T-helper 1 cell treated with Interleukin-12 subunit alpha and Interleukin-12 subunit beta and Interleukin-4 antibody, amounts not matched to agents 30 ng/mL and 1 ng/mL, for 36 hours (primary cell): ENCODE measurements at regions not wholly inside any gene's neighbourhood (a gene's known extent, or its start where the extent isn't known, plus 50 kb on each side); places are given as distances from the start of the nearest gene placed in this dataset.
"Not testable (repeated sequence)": the region's sequence is repeated elsewhere in the genome, so short reads cannot be mapped to it uniquely, and the experiment has no call there.

ENCODE experiments used
- intact Hi-C: fragments of 100-400 bp; cut with micrococcal nuclease; formaldehyde crosslinking; loops from one replicate; pipeline ENCODE4 v1.15.1; 2024

- intact Hi-C loops: no loop called here
These were observed 241.5 kb upstream of the NRIP1 start for GRCh38 chr21:15306271-15306670.

- intact Hi-C loops: no loop called here
These were observed 243.5 kb upstream of the NRIP1 start for GRCh38 chr21:15308333-15308732.

- intact Hi-C loops: no loop called here
These were observed 244.3 kb upstream of the NRIP1 start for GRCh38 chr21:15309022-15309590.

GRCh38 chr21:15309721-15310120 is 244.9 kb upstream of the NRIP1 start:
- intact Hi-C loops: no loop called here

GRCh38 chr21:15311510-15311909 is 246.7 kb upstream of the NRIP1 start:
- intact Hi-C loops: no loop called here

- intact Hi-C loops: not testable (repeated sequence)
These were observed 252.2 kb upstream of the NRIP1 start for GRCh38 chr21:15317034-15317433.

GRCh38 chr21:15319727-15320126 is 254.9 kb upstream of the NRIP1 start:
- intact Hi-C loops: no loop called here

GRCh38 chr21:15324542-15324941 is 259.7 kb upstream of the NRIP1 start:
- intact Hi-C loops: no loop called here

GRCh38 chr21:15326032-15326867 is 261.4 kb upstream of the NRIP1 start:
- intact Hi-C loops: no loop called here

- intact Hi-C loops: no loop called here
These were observed 263.0 kb upstream of the NRIP1 start for GRCh38 chr21:15327637-15328265.

- intact Hi-C loops: no loop called here
These were observed 264.4 kb upstream of the NRIP1 start for GRCh38 chr21:15329191-15329590.

GRCh38 chr21:15330872-15331271 is 266.1 kb upstream of the NRIP1 start:
- intact Hi-C loops: no loop called here

- intact Hi-C loops: no loop called here
These were observed 267.8 kb upstream of the NRIP1 start for GRCh38 chr21:15332572-15332971.

- intact Hi-C loops: no loop called here
These were observed 268.4 kb upstream of the NRIP1 start for GRCh38 chr21:15333136-15333710.

- intact Hi-C loops: no loop called here
These were observed 269.2 kb upstream of the NRIP1 start for GRCh38 chr21:15333951-15334350.

- intact Hi-C loops: no loop called here
These were observed 278.3 kb upstream of the NRIP1 start for GRCh38 chr21:15343066-15343465.

- intact Hi-C loops: no loop called here
These were observed 287.2 kb upstream of the NRIP1 start for GRCh38 chr21:15352009-15352408.

- intact Hi-C loops: no loop called here
These were observed 288.7 kb upstream of the NRIP1 start for GRCh38 chr21:15353546-15353945.

- intact Hi-C loops: no loop called here
These were observed 289.7 kb upstream of the NRIP1 start for GRCh38 chr21:15354516-15354915.

- intact Hi-C loops: no loop called here
These were observed 290.3 kb upstream of the NRIP1 start for GRCh38 chr21:15355066-15355465.

GRCh38 chr21:15359251-15359650 is 294.5 kb upstream of the NRIP1 start:
- intact Hi-C loops: no loop called here

GRCh38 chr21:15362458-15362857 is 297.7 kb upstream of the NRIP1 start:
- intact Hi-C loops: no loop called here
